IPS-20b (cell line): ENCODE measurements at regions not wholly inside any gene's neighbourhood (a gene's known extent, or its start where the extent isn't known, plus 50 kb on each side); places are given as distances from the start of the nearest gene placed in this dataset.

Experiments used
- H3K27ac ChIP-seq: one replicate; pipeline ENCODE4 v1.5.1; 2013; ENCODE audit warnings: low read length
- H3K27me3 ChIP-seq: 2 replicates; pipeline ENCODE4 v1.6.1; 2013; ENCODE audit warnings: mild to moderate bottlenecking, low read length, inconsistent platforms; ENCODE audit not compliant: insufficient read depth
- H3K36me3 ChIP-seq: 2 replicates; pipeline ENCODE4 v1.6.1; 2013; ENCODE audit warnings: low read depth, mild to moderate bottlenecking, inconsistent platforms, low read length, moderate library complexity; ENCODE audit not compliant: insufficient read depth
- H3K4me1 ChIP-seq: 2 replicates; pipeline ENCODE4 v1.6.1; 2013; ENCODE audit warnings: mild to moderate bottlenecking, control low read depth, inconsistent platforms, low read length, moderate library complexity; ENCODE audit not compliant: insufficient read depth
- H3K4me3 ChIP-seq: 2 replicates; pipeline ENCODE4 v1.5.1; 2013; ENCODE audit warnings: mild to moderate bottlenecking, low read length, inconsistent platforms
- H3K9ac ChIP-seq: 2 replicates; pipeline ENCODE4 v1.6.1; 2013; ENCODE audit warnings: low read depth, mild to moderate bottlenecking, inconsistent platforms, low read length, moderate library complexity
- H3K9me3 ChIP-seq: 2 replicates; pipeline ENCODE4 v1.6.1; 2013; ENCODE audit warnings: mild to moderate bottlenecking, low read depth, low read length, inconsistent platforms; ENCODE audit not compliant: insufficient read depth

DNA sequence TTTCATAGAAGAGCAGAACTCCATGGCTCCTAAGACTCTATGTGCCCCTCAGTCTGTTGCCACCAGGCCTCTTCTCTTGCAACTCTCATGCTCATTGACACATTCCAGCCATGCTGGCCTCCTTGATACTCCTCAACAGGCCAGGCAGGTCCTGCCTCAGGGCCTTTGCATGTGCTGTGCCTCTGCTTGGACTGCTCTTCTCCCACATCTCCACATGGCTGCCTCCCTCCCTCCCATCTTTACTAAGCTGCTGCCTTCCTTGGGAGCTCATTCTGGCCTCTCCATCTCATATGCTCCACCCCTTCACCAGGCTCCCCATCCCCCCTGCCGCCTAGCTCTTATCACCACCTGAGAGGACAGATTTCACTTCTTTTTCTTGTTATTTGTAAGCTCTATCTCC is 103.8 kb upstream of the GPR26 start:
- no peaks in the 10 kb centered on the region for H3K9me3 ChIP-seq
- H3K4me3 ChIP-seq = no peak overlapping the region
- H3K36me3 ChIP-seq = no peaks in the 10 kb centered on the region
- no peaks in the 10 kb centered on the region; the same call in 1 of the 2 replicates for H3K27me3 ChIP-seq
- no peak overlapping the region for H3K27ac ChIP-seq
- H3K4me1 ChIP-seq = no peaks in the 10 kb centered on the region
- H3K9ac ChIP-seq = no peak overlapping the region

- Histone ChIP-seq H3K27ac (no peak overlapping the region), H3K9me3 (no peaks in the 10 kb centered on the region), H3K4me3 (no peak overlapping the region), H3K9ac (no peak overlapping the region), H3K4me1 (no peaks in the 10 kb centered on the region), H3K27me3 (no peaks in the 10 kb centered on the region; the same call in 1 of the 2 replicates), H3K36me3 (no peaks in the 10 kb centered on the region)
Measured at GRCh38 chr10:123562811-123563580, 103.2 kb upstream of the GPR26 start.

GRCh38 chr10:123563581-123563855 is 102.6 kb upstream of the GPR26 start:
- no peaks in the 10 kb centered on the region for H3K36me3 ChIP-seq
- no peaks in the 10 kb centered on the region for H3K9me3 ChIP-seq
- no peaks in the 10 kb centered on the region; the same call in 1 of the 2 replicates for H3K27me3 ChIP-seq
- no peaks in the 10 kb centered on the region for H3K4me1 ChIP-seq
- no peak overlapping the region for H3K9ac ChIP-seq
- no peak overlapping the region for H3K27ac ChIP-seq
- H3K4me3 ChIP-seq = no peak overlapping the region

DNA sequence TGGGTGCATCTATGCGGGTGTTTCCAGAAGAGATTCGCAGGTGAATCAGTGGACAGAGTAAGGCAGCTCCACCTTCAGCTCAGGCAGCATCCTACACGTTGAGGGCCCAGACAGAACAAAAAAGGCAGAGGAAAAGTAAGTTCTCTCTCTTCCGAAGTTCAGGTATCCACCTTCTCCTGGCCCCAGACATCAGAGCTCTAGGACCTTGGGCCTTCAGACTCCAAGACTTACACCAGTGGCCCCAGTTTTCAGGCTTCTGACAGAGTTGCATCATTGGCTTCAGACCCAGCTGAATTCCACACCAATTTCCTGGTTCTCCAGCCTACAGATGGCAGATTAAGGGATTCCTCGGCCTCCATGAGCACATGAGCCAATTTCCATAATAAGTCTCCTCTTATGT is 102.2 kb upstream of the GPR26 start:
- H3K27ac ChIP-seq = no peak overlapping the region
- H3K4me3 ChIP-seq = no peak overlapping the region
- H3K9me3 ChIP-seq = no peaks in the 10 kb centered on the region
- no peaks in the 10 kb centered on the region for H3K4me1 ChIP-seq
- H3K9ac ChIP-seq = no peak overlapping the region
- H3K27me3 ChIP-seq = no peaks in the 10 kb centered on the region
- no peaks in the 10 kb centered on the region for H3K36me3 ChIP-seq

GRCh38 chr10:123564631-123565030 is 101.5 kb upstream of the GPR26 start:
- Histone ChIP-seq H3K27me3 (no peaks in the 10 kb centered on the region), H3K9me3 (no peaks in the 10 kb centered on the region), H3K27ac (no peak overlapping the region), H3K36me3 (no peaks in the 10 kb centered on the region), H3K4me3 (no peak overlapping the region), H3K4me1 (no peaks in the 10 kb centered on the region), H3K9ac (no peak overlapping the region)

DNA sequence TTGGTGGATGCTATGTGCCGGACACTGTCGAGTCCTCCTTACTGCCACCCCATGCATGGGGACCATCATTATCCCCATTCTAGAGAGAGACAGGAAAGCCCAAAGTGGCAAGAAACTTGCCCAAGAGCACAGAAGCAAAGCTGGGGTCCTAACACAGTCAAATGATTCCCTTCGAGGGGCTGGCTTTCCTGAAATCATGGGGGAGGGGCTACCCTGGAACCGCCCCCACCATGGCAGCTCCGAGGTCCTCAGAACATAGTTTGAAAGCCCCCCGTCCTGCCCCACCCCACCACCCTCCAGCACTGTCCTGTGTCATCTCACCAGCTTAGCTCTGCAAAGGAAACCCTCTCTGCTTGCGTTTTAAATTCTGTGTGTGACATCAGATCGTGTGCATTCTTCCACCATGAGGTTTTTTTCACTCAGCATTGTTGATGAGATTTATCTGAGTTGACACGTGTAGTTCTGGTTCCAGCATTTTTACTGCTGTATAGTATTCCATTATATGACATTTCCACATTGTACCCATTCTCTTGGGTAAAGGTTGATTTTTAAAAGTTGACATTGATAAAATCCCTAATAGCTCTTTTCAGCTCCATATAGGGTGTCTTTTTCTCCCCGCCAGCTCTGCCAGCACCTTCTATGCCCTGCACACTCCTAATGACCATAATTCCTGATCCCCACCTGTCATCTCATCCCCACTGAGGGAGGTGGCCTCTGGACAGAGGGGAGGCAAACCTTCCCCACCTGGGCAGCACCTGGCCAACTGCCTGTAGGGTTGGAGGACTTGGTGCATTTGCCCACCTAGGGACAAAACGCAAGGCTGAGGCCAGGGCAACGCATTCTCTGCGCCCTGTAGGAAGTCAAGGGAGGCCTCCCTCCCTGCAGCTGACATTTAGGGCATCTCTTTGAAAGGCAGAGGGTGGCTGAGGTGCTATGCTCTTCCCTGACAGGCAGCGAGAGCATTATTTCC is 100.2 kb upstream of the GPR26 start:
- H3K9me3 ChIP-seq = no peaks in the 10 kb centered on the region
- no peaks in the 10 kb centered on the region for H3K4me1 ChIP-seq
- H3K27ac ChIP-seq = no peak overlapping the region
- H3K9ac ChIP-seq = no peak overlapping the region
- H3K4me3 ChIP-seq = no peak overlapping the region
- H3K36me3 ChIP-seq = no peaks in the 10 kb centered on the region
- no peaks in the 10 kb centered on the region for H3K27me3 ChIP-seq

DNA sequence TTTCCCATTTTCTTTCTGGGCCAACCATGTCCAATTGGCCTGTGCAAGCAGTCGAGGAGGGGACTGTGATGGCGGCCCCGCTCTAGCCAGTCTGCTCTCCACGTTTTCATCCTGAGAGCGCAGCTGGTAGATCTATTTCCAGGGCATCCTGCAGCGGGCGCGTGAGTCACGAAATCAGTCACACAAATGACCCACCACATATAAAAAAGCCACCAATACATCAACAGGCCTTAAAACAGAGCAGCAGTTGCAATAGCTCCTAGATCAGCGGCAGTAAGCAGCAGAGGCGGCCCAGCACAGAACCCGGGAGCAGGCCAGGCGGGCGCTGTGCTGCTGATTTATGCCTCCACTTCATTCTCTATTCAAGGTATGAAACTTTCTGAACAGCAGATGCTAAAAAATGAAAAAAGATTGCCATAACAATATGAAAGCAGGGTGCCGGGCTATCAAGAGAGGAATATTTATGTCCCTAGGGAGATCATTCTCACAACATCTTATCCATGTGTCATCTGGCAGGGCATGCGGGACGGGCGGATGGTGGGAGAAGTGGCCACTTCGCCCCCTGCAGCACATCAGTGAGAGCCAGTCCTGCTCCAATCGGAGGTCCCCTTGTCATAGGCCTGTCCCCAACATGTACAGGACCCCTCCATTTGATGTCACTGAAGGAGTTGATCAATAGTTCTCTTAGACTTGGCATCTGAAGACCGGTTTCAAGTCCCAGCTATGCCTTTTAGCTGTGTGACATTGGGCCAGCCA is 98.0 kb upstream of the GPR26 start:
- Histone ChIP-seq H3K27ac (no peak overlapping the region), H3K9ac (no peak overlapping the region), H3K36me3 (no peaks in the 10 kb centered on the region), H3K9me3 (no peaks in the 10 kb centered on the region), H3K4me3 (no peak overlapping the region), H3K4me1 (no peaks in the 10 kb centered on the region), H3K27me3 (no peaks in the 10 kb centered on the region)

DNA sequence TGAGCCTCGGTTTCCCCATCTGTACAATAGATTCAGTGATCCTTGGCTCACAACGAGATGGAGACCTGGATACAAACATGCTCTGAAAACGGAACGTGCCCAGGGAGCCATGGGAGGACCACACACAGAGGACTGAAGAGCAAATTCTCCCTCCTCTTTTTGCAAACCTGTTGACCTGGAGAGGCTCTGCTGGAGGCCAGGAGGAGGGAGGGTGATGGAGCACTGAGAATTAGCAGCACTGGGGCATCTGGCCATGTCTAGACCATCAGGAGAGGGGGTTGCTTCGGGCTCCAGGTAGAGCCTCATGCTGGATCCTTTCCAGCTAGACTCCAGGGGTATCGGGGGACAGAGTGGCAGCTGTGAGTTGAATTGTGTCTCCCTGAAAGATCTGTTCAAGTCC is 97.4 kb upstream of the GPR26 start:
- no peak overlapping the region for H3K27ac ChIP-seq
- no peaks in the 10 kb centered on the region for H3K4me1 ChIP-seq
- no peak overlapping the region for H3K4me3 ChIP-seq
- H3K9ac ChIP-seq = no peak overlapping the region
- no peaks in the 10 kb centered on the region for H3K27me3 ChIP-seq
- H3K9me3 ChIP-seq = no peaks in the 10 kb centered on the region
- no peaks in the 10 kb centered on the region for H3K36me3 ChIP-seq

DNA sequence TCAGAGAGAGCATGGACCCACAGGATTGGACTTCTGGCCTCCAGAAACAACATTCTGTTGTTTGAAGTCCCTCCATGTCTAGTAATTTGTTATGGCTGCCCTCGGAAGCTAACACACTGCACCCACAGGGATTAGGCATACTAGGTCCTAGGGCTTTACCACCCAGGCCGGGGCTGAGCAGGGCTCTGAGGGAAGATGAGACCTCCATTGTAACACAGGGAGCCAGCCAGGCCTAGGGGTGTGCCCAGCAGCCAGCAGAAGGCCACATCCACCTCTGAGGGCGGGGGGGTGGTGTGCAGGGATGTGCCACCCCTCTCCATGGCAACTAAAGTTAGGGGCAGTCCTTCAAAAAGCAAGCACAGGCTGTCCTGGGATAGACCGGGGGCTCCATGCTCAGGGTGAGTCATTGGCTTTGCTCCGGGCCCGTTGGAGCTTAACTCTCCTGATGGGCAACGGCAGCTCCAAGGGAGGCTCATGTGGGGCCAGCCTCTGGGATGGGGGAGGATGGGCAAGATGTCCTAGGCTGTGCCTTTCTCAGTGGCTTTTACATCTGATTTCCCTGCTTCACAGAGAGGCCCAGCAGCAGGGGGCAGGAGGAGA is 96.6 kb upstream of the GPR26 start:
- Histone ChIP-seq H3K27me3 (no peaks in the 10 kb centered on the region), H3K36me3 (no peaks in the 10 kb centered on the region), H3K4me1 (no peaks in the 10 kb centered on the region), H3K9me3 (no peaks in the 10 kb centered on the region), H3K4me3 (no peak overlapping the region), H3K9ac (no peak overlapping the region), H3K27ac (no peak overlapping the region)

- Histone ChIP-seq H3K9ac (no peak overlapping the region), H3K27me3 (no peaks in the 10 kb centered on the region), H3K4me3 (no peak overlapping the region)
Measured at GRCh38 chr10:123570051-123570897, 95.9 kb upstream of the GPR26 start.

More at GRCh38 chr10:123570051-123570897, 95.9 kb upstream of the GPR26 start:
- no peaks in the 10 kb centered on the region for H3K4me1 ChIP-seq
- no peaks in the 10 kb centered on the region for H3K9me3 ChIP-seq
- no peak overlapping the region for H3K27ac ChIP-seq
- H3K36me3 ChIP-seq = no peaks in the 10 kb centered on the region
